HepG2 (cell line): ENCODE measurements at regions not wholly inside any gene's neighbourhood (a gene's known extent, or its start where the extent isn't known, plus 50 kb on each side); places are given as distances from the start of the nearest gene placed in this dataset.
"Not testable (repeated sequence)": the region's sequence is repeated elsewhere in the genome, so short reads cannot be mapped to it uniquely, and the experiment has no call there.

Source experiments
- CREB1 ChIP-seq, 2 experiments: fragments of 450-650 bp in 1 of 2; IDR thresholded peaks; 2 replicates each; pipeline ENCODE4 v1.6.1; 2016 to 2017; ENCODE audit warnings: control low read depth in 1 of 2, mild to moderate bottlenecking in 1 of 2, missing compliant biosample characterization in 1 of 2, missing genetic modification characterization in 1 of 2
- EZH2 ChIP-seq: conservative IDR thresholded peaks from 2 replicates; pipeline ENCODE4 v1.6.1; 2012; ENCODE audit warnings: mild to moderate bottlenecking, low read depth, low read length, moderate library complexity
- KAT2B ChIP-seq: fragments of 150-350 bp; IDR thresholded peaks from 2 replicates; pipeline ENCODE4 v1.6.1; 2014; ENCODE audit warnings: low read depth, low read length, borderline replicate concordance
- MTF1 ChIP-seq: sonication (generic); formaldehyde crosslinking; IDR thresholded peaks from 2 replicates; pipeline ENCODE4 v1.5.0; 2020; ENCODE audit warnings: missing genetic modification reagents
- RAD51 ChIP-seq: fragments of 450-650 bp; IDR thresholded peaks from 2 replicates; pipeline ENCODE4 v1.6.1; 2016; ENCODE audit warnings: borderline replicate concordance
- SRF ChIP-seq: IDR thresholded peaks from 2 replicates; pipeline ENCODE4 v1.6.1; 2011; ENCODE audit warnings: mild to moderate bottlenecking, low read depth, low read length, moderate library complexity
- TSC22D2 ChIP-seq: sonication (generic); formaldehyde crosslinking; IDR thresholded peaks from 2 replicates; pipeline ENCODE4 v1.5.1; 2020; ENCODE audit warnings: missing genetic modification reagents, mild to moderate bottlenecking, borderline replicate concordance
- ZNF580 ChIP-seq: IDR thresholded peaks from 2 replicates; pipeline ENCODE4 v1.6.1; 2016; ENCODE audit warnings: low read depth, borderline replicate concordance
- TF ChIP-seq, protein P1 (sequence below): sonication (generic); formaldehyde crosslinking; IDR thresholded peaks from 2 replicates; pipeline ENCODE4 v1.5.0; 2020; ENCODE audit warnings: mild to moderate bottlenecking, missing genetic modification reagents, moderate library complexity
- TF ChIP-seq, protein P2 (sequence below): sonication (generic); formaldehyde crosslinking; IDR thresholded peaks from 2 replicates; pipeline ENCODE4 v1.9.0; 2021; ENCODE audit warnings: missing genetic modification reagents, borderline replicate concordance
- TF ChIP-seq, protein P3 (sequence below): sonication (generic); formaldehyde crosslinking; conservative IDR thresholded peaks from 2 replicates; pipeline ENCODE4 v1.4.0; 2020; ENCODE audit warnings: missing genetic modification reagents
- TF ChIP-seq, protein P4 (sequence below), 2 experiments: sonication (generic) in 1 of 2; formaldehyde crosslinking in 1 of 2; IDR thresholded peaks; 2 replicates each; pipeline versions ENCODE4 v1.4.0 to v1.6.1; 2018 to 2020; ENCODE audit warnings: missing genetic modification reagents in 2 of 2, borderline replicate concordance in 1 of 2, low read depth in 1 of 2, mild to moderate bottlenecking in 1 of 2, missing biosample characterization in 1 of 2

- not testable (repeated sequence) for TF ChIP-seq RAD51; ZNF580 (CRISPR knock-in tag); TSC22D2 (CRISPR knock-in tag); EZH2; MTF1 (CRISPR knock-in tag); CREB1 (IDR thresholded peaks at IDR 0.05); CREB1 (CRISPR knock-in tag; IDR thresholded peaks at IDR 0.05); KAT2B; SRF
- TF ChIP-seq, protein P1, sequence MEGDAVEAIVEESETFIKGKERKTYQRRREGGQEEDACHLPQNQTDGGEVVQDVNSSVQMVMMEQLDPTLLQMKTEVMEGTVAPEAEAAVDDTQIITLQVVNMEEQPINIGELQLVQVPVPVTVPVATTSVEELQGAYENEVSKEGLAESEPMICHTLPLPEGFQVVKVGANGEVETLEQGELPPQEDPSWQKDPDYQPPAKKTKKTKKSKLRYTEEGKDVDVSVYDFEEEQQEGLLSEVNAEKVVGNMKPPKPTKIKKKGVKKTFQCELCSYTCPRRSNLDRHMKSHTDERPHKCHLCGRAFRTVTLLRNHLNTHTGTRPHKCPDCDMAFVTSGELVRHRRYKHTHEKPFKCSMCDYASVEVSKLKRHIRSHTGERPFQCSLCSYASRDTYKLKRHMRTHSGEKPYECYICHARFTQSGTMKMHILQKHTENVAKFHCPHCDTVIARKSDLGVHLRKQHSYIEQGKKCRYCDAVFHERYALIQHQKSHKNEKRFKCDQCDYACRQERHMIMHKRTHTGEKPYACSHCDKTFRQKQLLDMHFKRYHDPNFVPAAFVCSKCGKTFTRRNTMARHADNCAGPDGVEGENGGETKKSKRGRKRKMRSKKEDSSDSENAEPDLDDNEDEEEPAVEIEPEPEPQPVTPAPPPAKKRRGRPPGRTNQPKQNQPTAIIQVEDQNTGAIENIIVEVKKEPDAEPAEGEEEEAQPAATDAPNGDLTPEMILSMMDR = not testable (repeated sequence)
- TF ChIP-seq, protein P2, sequence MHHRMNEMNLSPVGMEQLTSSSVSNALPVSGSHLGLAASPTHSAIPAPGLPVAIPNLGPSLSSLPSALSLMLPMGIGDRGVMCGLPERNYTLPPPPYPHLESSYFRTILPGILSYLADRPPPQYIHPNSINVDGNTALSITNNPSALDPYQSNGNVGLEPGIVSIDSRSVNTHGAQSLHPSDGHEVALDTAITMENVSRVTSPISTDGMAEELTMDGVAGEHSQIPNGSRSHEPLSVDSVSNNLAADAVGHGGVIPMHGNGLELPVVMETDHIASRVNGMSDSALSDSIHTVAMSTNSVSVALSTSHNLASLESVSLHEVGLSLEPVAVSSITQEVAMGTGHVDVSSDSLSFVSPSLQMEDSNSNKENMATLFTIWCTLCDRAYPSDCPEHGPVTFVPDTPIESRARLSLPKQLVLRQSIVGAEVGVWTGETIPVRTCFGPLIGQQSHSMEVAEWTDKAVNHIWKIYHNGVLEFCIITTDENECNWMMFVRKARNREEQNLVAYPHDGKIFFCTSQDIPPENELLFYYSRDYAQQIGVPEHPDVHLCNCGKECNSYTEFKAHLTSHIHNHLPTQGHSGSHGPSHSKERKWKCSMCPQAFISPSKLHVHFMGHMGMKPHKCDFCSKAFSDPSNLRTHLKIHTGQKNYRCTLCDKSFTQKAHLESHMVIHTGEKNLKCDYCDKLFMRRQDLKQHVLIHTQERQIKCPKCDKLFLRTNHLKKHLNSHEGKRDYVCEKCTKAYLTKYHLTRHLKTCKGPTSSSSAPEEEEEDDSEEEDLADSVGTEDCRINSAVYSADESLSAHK = not testable (repeated sequence)
- TF ChIP-seq, protein P3, sequence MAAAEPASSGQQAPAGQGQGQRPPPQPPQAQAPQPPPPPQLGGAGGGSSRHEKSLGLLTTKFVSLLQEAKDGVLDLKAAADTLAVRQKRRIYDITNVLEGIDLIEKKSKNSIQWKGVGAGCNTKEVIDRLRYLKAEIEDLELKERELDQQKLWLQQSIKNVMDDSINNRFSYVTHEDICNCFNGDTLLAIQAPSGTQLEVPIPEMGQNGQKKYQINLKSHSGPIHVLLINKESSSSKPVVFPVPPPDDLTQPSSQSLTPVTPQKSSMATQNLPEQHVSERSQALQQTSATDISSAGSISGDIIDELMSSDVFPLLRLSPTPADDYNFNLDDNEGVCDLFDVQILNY (CRISPR knock-in tag) = not testable (repeated sequence)
- TF ChIP-seq, protein P4, sequence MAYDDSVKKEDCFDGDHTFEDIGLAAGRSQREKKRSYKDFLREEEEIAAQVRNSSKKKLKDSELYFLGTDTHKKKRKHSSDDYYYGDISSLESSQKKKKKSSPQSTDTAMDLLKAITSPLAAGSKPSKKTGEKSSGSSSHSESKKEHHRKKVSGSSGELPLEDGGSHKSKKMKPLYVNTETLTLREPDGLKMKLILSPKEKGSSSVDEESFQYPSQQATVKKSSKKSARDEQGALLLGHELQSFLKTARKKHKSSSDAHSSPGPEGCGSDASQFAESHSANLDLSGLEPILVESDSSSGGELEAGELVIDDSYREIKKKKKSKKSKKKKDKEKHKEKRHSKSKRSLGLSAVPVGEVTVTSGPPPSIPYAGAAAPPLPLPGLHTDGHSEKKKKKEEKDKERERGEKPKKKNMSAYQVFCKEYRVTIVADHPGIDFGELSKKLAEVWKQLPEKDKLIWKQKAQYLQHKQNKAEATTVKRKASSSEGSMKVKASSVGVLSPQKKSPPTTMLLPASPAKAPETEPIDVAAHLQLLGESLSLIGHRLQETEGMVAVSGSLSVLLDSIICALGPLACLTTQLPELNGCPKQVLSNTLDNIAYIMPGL (CRISPR knock-in tag; IDR thresholded peaks at IDR 0.05; ENCODE audit: borderline replicate concordance in 1 of 2, low read depth in 1 of 2) = not testable (repeated sequence)
Observed at GRCh38 chrX:63209128-63209527, 142.0 kb downstream of the SPIN4 start.
